Fibroblast of skin of abdomen (primary cell): ENCODE measurements at regions not wholly inside any gene's neighbourhood (a gene's known extent, or its start where the extent isn't known, plus 50 kb on each side); places are given as distances from the start of the nearest gene placed in this dataset.

Experiments
- DNase-seq: peaks from one replicate; pipeline ENCODE4 v3.0.0-alpha.2; 2013

DNA sequence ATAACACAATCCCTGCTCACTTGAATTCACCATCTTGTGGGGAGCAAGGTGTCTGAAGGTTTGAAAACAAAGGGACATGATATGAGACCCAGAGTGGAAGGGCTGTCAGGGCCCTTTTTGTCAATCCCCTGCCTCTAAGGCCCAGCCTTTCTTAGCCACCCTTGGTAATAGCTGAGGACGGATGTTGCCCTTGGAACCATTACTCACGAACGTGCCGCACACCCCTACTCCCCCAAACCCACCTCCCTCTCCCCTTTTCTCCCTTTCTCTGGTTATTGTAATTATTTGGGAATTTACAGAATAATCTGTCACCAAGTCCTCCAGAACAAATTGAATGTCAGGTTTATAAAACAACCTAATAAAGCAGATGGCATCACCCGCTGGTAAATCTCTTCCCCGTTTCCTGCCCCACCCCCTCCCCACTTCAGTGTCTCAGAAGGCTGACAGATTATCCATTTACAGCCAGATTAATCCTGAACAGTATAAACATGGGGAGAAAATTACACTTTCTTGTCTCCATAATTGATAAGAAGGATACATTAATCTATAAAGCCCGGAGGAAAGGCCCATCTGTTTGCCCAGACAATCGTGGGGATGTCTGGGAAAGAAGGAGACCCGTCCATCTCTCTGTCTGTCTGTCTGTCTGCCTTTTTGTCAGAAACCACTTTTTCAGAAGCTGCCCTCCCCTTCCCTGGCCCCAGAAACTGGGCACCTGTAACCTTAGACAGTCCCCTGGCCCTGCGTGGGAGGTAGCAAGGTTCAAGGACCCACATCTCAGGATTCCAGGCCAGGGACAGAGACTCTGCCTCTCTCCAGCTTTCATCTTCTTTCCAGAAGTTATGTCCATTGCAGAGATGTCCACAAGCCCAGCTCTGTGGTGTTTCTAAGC lies 60.6 kb upstream of the CD34 start:
- DNase-seq, result no peak

DNA sequence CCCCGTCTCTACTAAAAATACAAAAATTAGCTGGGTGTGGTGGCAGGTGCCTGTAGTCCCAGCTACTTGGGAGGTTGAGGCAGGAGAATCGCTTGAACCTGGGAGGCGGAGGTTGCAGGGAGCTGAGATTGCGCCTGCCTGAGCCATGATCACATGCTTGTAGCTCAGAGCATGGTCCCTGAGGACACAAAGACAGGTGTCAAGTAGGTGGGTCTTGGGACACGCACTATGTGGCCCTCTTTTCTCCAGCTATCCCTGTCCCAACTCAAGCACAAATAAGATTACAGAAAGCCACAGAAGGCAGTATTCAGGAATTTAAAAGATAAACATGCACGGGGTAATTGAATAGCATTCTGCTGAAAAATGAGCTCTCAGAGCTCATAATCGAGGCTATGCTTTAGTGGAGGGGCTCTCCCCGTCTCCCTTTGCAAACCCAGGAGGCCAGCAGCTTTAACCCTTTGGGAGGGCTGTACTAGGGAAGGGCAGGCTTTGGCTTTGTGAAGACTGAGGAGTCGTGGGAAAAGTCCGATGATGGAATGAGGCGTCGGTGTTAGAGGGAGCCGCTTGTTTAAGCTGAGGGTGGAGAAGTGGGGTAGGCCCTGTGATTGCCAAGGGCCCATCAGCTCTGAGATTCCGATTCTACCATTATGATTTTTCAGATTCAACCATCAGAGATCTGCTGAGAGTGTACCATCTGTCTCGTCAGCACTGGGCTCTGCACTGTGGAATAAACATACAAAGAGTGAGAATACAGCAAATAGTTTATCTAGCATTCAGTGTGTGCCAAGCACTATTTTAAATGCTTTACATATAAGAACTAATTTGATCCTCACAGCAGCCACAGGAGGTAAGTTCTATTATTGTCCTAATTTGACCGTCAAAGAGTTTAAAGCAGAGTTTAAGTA lies 59.7 kb upstream of the CD34 start:
- no peak for DNase-seq

DNA sequence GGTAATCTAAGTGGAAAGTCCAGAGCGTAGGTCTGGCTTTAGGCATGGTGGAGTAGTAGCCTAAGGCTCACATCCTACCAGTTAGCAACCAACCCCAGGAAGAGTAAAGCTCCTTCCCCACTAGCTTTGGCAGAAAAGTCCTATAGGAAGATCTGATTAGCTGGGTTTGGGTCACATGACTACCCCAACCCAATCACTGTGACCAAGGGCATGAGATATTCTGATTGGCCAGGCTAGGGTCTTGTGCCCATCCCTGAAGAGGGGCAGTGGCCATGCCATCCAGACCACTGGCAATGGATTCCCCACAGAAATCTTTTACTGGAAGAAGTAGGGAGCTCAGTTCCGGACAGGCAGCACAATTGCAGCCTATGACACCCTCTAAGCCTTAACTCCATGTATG lies 58.6 kb upstream of the CD34 start:
- no peak for DNase-seq

DNA sequence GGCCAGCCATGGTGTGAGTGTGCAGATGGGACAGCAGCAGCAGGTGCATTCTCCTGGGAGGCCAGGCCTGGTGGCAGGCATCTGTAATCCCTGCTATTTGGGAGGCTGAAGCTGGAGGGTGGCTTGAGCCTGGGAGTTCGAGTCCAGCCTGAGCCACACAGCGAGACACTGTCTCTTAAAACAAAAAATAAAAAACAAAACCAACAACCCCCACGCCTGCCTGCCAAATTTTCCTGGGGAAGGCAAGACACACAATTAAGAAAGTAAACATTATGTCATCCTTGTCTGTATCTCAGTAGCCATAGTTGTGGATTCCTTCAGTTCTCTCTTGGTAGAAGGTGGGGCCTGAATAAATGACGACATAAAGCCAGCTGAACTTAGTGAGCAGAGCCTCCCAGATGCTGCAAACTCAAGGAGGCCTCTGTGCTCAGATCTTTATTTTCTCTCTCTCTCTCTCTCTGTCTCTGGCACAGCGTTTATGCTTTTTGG lies 57.6 kb upstream of the CD34 start:
- DNase-seq, result no peak

DNA sequence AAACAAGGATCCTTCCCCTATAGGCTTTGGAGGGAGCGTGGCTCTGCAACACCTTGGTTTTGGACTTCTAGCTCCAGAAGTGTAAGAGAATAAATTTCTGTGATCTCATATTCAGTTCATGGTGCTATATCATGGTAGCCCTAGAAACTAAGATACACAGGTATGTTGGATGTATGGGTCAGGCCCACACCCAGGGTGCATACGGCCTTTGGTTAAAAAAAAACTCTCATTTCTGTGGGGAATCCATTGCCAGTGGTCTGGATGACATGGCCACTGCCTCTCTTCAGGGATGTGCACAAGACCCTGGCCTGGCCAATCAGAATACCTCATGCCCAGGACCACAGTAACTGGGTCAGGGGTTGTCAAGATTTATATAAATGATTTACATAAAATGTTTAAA lies 56.8 kb upstream of the CD34 start:
- DNase-seq, result no peak

DNA sequence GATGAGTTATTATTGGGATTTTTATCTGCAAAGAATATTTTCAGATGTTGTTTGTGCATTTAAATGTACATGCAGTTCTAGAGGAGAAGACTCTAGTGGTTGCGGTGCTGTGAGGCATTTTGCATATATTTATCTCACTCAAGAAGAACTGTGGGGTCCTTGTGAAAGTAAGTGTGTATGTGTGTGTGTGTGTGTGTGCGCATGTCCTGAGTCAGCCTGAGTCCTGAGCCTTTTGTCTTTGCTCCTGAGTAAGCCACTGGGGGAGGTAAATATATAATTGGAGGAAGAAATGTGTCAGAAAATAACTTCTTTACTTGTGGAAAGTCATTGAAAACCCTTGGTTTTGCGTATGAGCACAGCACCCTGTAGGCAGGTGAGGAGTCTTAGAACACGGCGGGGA lies 55.6 kb upstream of the CD34 start:
- peak; percentile 20 for DNase-seq

DNA sequence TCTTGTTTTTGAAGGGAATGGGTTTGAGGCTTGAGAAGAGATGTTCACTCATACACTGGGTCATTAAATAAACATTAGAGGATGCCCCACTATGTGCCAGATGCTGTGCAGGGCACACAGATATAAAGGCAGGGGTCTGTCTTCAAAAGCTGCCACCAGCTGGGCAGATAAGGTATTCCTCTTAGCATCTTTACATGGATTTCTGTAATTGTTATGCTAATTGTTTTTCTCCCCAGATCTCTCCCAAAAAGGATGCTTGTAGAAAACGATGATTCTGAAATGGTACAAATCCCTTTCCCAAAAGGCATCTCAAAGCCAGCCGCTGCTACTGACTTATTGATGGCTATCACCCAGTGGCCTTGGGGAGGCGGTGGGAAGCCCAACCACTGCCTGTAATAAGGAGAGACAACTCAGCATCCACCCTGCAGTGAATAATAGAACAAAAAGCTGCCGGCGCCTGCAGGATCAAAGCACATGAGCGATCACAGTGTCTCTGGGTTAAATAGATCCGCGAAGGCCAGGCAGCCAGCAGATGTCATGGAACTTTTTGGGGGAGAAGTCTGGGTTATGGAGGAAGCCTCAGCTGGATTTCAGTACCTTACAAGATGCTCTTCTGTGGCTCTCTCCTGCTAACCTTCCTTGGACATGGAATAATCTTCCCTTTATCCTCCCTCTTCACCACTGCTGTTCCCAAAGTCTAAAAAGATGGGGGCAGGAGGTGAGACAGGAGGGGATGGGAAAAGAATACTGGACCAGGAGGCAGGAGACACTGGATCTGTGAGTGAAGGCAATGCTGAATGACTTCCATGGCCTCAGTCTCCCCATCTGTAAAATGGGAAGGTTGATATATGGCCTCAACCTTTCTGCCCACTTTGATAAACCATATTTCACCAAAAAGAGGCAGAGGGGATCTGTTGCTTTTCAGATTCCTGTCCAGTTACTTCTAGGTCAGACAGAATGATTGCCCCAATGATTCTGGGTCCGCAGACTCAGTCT lies 54.8 kb upstream of the CD34 start:
- peak; percentile 40 for DNase-seq

DNA sequence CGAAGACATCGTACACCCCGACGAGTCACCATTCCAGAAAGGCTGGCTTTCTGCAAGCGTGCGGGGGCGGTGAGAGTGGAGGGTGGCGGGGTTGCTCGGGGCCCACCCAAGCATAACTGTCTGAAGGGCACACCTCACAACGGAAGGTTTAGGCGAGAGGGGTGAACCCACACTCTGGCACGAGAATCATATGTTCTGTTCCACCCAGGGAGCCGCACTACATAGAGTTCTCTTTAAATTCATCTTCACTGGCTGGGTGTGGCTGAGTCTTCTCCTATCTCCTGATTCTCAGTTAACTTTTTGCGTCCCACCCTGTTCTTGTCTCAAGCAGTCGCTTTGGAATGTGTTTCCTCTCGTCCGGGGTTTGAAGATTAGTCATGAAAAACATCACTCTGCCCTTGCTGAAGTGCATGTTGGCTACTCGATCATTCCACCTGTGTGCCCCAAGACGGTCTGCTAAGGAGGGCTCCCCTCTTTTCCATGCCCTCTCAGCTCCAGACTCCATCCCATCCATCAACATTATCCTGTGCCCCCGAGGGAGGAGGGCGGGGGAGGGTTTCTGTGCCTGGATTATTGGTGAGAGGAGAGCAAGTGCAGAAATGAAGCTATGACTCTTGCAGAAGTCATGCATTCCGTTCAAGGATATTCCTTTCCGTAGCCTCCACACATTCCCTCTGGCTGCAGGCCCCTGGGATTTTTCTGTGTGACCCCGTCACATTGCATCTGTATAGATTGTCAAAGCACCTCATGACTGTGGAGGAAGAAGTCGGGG lies 53.5 kb upstream of the CD34 start:
- DNase-seq, result no peak

DNA sequence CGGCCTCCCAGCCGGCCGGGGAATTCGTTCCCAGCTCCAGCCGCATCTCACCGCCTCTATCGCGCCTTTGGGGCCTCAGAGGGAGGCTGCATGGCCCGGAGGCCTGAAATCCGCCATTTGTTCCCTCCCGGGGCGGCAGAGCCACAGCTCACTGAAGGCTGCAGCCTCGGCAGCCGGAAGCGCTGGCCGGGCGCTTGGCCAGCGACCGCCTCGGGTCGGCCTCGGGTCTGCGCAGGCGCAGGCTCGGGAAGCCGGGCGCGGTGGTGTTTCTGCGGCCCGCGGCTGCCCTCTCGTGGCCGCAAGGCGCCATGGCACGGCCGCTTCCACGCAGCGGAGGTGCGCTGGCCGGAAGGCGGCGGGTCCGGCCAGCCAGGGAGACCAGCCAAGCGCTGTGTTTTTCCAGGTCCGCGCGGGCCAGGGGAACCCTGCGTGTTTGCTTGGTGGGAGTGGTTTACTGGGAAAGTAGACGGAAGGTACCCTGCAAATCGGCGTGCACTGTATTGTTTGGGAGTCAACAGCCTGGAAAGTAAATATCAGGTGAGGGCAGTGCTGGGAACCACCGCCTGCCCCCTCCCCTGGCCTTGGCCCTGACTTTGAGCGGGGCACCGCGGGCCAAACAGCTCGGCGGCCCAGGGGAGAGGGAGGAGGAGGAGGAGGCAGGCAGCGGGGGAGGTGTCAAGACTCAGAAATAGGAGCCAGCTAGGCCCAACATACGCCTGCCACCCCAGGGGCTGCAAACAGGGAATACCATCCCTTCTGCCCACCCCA lies 52.7 kb upstream of the CD34 start:
- peak; percentile 86 for DNase-seq

DNA sequence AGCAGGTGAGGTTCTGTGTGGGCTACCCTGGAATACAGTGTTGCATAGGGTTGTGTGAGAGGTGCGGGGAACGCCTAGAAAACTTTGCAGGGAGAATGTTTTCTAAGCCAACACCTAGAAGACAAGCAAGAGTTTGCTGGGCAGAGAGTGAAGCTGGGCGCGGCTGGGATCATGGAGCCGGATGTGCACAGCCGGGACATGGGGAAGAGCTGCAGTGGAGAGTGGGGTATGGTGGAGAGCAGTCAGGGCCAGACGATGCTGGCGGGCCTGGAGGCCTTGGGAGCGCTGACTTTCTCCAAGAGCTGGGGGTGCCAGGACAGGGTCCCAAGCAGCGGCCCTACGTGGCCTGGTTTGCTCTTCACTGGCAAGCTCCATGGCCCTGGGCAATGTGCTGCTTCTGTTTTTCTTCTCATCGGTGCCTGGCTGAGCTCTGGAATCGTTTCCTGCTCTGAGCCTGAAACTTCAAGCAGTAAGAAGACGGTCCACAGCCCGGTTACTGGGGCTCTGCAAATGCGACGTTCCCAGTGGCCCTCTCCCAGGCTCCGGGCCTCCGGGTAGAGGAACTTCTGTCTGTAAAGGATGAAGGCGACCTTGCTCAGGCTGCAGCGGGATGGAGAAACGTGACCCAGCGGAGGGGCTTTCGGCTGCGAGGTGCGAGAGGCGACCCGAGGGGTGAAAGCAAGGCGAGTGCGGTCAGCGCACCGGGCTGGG lies 51.9 kb upstream of the CD34 start:
- DNase-seq, result peak; percentile 35
